Liver (tissue), 3 donors: ENCODE measurements at regions not wholly inside any gene's neighbourhood (a gene's known extent, or its start where the extent isn't known, plus 50 kb on each side); places are given as distances from the start of the nearest gene placed in this dataset.

Source experiments
- CTCF ChIP-seq: fragments of 150-350 bp; IDR thresholded peaks from 2 replicates; pipeline ENCODE4 v1.5.1; 2017; ENCODE audit warnings: improper control_type of control experiment, low read depth, low read length; ENCODE audit not compliant: missing input control
- HNF4A ChIP-seq, 2 donors: conservative IDR thresholded peaks; 2 replicates each; pipeline ENCODE4 v1.6.1; 2016; ENCODE audit warnings: antibody characterized with exemption in 2 of 2, mild to moderate bottlenecking in 2 of 2
- JUND ChIP-seq, 2 donors: IDR thresholded peaks; 2 replicates each; pipeline ENCODE4 v1.6.1; 2016; ENCODE audit warnings: antibody characterized with exemption in 2 of 2
- NR2F2 ChIP-seq: IDR thresholded peaks from 2 replicates; pipeline ENCODE4 v1.6.1; 2016; ENCODE audit warnings: antibody characterized with exemption
- RAD21 ChIP-seq, 2 donors: IDR thresholded peaks; 2 replicates each; pipeline ENCODE4 v1.6.1; 2016; ENCODE audit warnings: antibody characterized with exemption in 2 of 2, mild to moderate bottlenecking in 2 of 2
- RXRA ChIP-seq, 2 donors: IDR thresholded peaks; 2 replicates each; pipeline ENCODE4 v1.6.1; 2017 to 2018; ENCODE audit warnings: antibody characterized with exemption in 2 of 2, mild to moderate bottlenecking in 1 of 2
- TAF1 ChIP-seq: conservative IDR thresholded peaks from 2 replicates; pipeline ENCODE4 v1.6.1; 2016; ENCODE audit warnings: antibody characterized with exemption, mild to moderate bottlenecking
- YY1 ChIP-seq: IDR thresholded peaks from 2 replicates; pipeline ENCODE4 v1.6.1; 2016; ENCODE audit warnings: antibody characterized with exemption, mild to moderate bottlenecking
- TF ChIP-seq, protein P1 (sequence below): IDR thresholded peaks from 2 replicates; pipeline ENCODE4 v1.6.1; 2016; ENCODE audit warnings: antibody characterized with exemption
- donor health status: healthy.
- donor health status: healthy.

- TF ChIP-seq RAD21 (IDR thresholded peaks at IDR 0.05): no peak
- no peak for TF ChIP-seq CTCF
- TF ChIP-seq YY1: no peak
- TF ChIP-seq, protein P1, sequence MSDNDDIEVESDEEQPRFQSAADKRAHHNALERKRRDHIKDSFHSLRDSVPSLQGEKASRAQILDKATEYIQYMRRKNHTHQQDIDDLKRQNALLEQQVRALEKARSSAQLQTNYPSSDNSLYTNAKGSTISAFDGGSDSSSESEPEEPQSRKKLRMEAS: no peak
- no peak for TF ChIP-seq TAF1
- TF ChIP-seq HNF4A (conservative IDR thresholded peaks at IDR 0.05): no peak
- TF ChIP-seq JUND (IDR thresholded peaks at IDR 0.05): no peak
- TF ChIP-seq NR2F2: no peak
- TF ChIP-seq RXRA (IDR thresholded peaks at IDR 0.05): no peak
These were observed 463.7 kb downstream of the PREX1 start for GRCh38 chr20:48364055-48364454.
